PC-3 (cell line): ENCODE measurements at regions not wholly inside any gene's neighbourhood (a gene's known extent, or its start where the extent isn't known, plus 50 kb on each side); places are given as distances from the start of the nearest gene placed in this dataset.

Source experiments
- EZH2 ChIP-seq: fragments of 300-600 bp; sonication (generic); IDR thresholded peaks from one replicate; pipeline ENCODE4 v1.6.1; 2017; ENCODE audit warnings: antibody characterized with exemption, mild to moderate bottlenecking, low read length; ENCODE audit not compliant: unreplicated experiment
- EZH2phosphoT487 ChIP-seq: fragments of 300-600 bp; sonication (generic); IDR thresholded peaks from 2 replicates; pipeline ENCODE4 v1.6.1; 2018; ENCODE audit warnings: mild to moderate bottlenecking, antibody characterized with exemption, low read length, borderline replicate concordance
- TF ChIP-seq, protein P1 (sequence below): fragments of 300-600 bp; sonication (generic); conservative IDR thresholded peaks from 2 replicates; pipeline ENCODE4 v1.5.1; 2017; ENCODE audit warnings: antibody characterized with exemption, low read depth, mild to moderate bottlenecking, low read length

DNA sequence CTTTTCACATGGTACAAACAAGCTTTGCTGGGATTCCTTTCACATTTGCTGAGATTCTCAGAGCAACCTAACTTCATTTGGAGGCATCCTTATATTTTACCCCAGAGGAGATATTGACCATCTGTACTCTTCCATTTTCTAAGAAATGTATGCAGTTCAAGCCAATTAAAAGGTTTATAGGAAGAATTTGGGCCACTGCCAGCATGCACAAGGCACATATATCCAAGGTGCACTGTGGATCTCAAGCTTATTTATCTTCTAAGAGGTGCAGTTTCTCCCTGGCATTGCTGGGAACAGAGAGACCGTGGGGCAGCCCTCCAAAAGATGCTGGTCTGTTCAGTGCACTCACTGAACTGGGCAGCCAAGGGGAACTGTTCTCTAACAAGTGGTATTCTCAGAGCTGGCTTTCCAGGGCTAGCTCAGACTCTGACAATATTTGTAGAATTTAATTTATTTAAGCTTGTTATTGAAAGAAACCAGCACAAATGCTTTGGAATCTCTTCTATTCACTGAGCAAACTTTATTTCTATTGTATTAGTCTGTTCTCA, 213.3 kb downstream of the TENT4A start:
- TF ChIP-seq, protein P1, sequence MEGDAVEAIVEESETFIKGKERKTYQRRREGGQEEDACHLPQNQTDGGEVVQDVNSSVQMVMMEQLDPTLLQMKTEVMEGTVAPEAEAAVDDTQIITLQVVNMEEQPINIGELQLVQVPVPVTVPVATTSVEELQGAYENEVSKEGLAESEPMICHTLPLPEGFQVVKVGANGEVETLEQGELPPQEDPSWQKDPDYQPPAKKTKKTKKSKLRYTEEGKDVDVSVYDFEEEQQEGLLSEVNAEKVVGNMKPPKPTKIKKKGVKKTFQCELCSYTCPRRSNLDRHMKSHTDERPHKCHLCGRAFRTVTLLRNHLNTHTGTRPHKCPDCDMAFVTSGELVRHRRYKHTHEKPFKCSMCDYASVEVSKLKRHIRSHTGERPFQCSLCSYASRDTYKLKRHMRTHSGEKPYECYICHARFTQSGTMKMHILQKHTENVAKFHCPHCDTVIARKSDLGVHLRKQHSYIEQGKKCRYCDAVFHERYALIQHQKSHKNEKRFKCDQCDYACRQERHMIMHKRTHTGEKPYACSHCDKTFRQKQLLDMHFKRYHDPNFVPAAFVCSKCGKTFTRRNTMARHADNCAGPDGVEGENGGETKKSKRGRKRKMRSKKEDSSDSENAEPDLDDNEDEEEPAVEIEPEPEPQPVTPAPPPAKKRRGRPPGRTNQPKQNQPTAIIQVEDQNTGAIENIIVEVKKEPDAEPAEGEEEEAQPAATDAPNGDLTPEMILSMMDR = no peak
- TF ChIP-seq EZH2 (no peak), EZH2phosphoT487 (no peak)
